GM12878 (cell line): ENCODE measurements at regions not wholly inside any gene's neighbourhood (a gene's known extent, or its start where the extent isn't known, plus 50 kb on each side); places are given as distances from the start of the nearest gene placed in this dataset.

Experiments used
- ATAC-seq: fragments of 200-7000 bp; cut with Tn5 transposase; 3 replicates; pipeline ENCODE4 v1.9.1; 2020; ENCODE audit warnings: mild to moderate bottlenecking, moderate library complexity
- BruUV-seq: library from RNA; stranded (reverse); fragments of 400-500 nt; replicated peaks from 2 replicates; lab custom pipeline; 2021; lab: Mats Ljungman, UMichigan
- CTCF ChIA-PET: fragments of 300-600 bp; sonication (Branson Sonifier 250); formaldehyde crosslinking; extraction: SDS; loops from one replicate; lab custom pipeline; 2021; ENCODE audit warnings: inconsistent platforms; lab: Yijun Ruan, JAX
- POLR2A ChIA-PET: fragments of 350-600 bp; formaldehyde crosslinking; extraction: SDS; loops from one replicate; lab custom pipeline; 2021; ENCODE audit warnings: inconsistent platforms; lab: Charles Lee
- RAD21 ChIA-PET: fragments of 300-600 bp; sonication (Branson Sonifier 250); formaldehyde crosslinking; loops from one replicate; lab custom pipeline; 2023; ENCODE audit warnings: antibody characterized with exemption; ENCODE audit not compliant: unreplicated experiment; lab: Charles Lee
- SMC1A ChIA-PET: fragments of 300-600 bp; sonication (Branson Sonifier 250); formaldehyde crosslinking; loops from one replicate; lab custom pipeline; 2023; ENCODE audit not compliant: unreplicated experiment, uncharacterized antibody; lab: Charles Lee
- DNase-seq: peaks from one replicate; pipeline ENCODE4 v3.0.0-alpha.2; 2011; ENCODE audit warnings: low read depth, low spot score
- FAIRE-seq: peaks from 3 replicates; lab custom pipeline; 2011; peaks lifted over from hg19 to GRCh38; lab: Jason Lieb, UNC
- H2AFZ ChIP-seq: 2 replicates; pipeline ENCODE4 v1.6.0; 2011; ENCODE audit warnings: low read depth, low read length, control low read depth; ENCODE audit not compliant: control insufficient read depth
- H3K27ac ChIP-seq: 2 replicates; pipeline ENCODE4 v1.5.1; 2011; ENCODE audit warnings: control low read depth; ENCODE audit not compliant: control insufficient read depth, insufficient read depth
- H3K27me3 ChIP-seq, 2 experiments: replicated peaks in 1 of 2; 2 replicates each; pipeline versions ENCODE4 v1.6.0 to v1.6.1; 2011; ENCODE audit warnings: low read length in 1 of 2; ENCODE audit not compliant: control insufficient read depth in 2 of 2, insufficient read depth in 2 of 2
- H3K36me3 ChIP-seq, 2 experiments: 2 replicates each; pipeline ENCODE4 v1.5.1; 2011; ENCODE audit warnings: low read length in 1 of 2; ENCODE audit not compliant: control insufficient read depth in 2 of 2, insufficient read depth in 2 of 2
- H3K4me1 ChIP-seq: 2 replicates; pipeline ENCODE4 v1.6.1; 2011; ENCODE audit warnings: mild to moderate bottlenecking, low read length, moderate library complexity, mixed read lengths; ENCODE audit not compliant: control insufficient read depth, insufficient read depth
- H3K4me2 ChIP-seq: 2 replicates; pipeline ENCODE4 v1.6.0; 2011; ENCODE audit warnings: control low read depth; ENCODE audit not compliant: control insufficient read depth, insufficient read depth
- H3K4me3 ChIP-seq: fragments of 200-600 bp; sonication (generic); 2 replicates; pipeline ENCODE4 v1.5.1; 2016
- H3K79me2 ChIP-seq: 2 replicates; pipeline ENCODE4 v1.6.0; 2011; ENCODE audit warnings: low read length; ENCODE audit not compliant: control insufficient read depth, insufficient read depth
- H3K9ac ChIP-seq: 2 replicates; pipeline ENCODE4 v1.8.0; 2011; ENCODE audit warnings: low read length, control low read depth, mixed read lengths; ENCODE audit not compliant: control insufficient read depth, insufficient read depth
- H3K9me3 ChIP-seq: replicated peaks from 3 replicates; pipeline ENCODE4 v1.5.1; 2011; ENCODE audit warnings: mild to moderate bottlenecking, low read length; ENCODE audit not compliant: control insufficient read depth, insufficient read depth
- H4K20me1 ChIP-seq: 2 replicates; pipeline ENCODE4 v1.6.0; 2011; ENCODE audit not compliant: control insufficient read depth, insufficient read depth
- DPF2 ChIP-seq: fragments of 450-650 bp; IDR thresholded peaks from 2 replicates; pipeline ENCODE4 v1.6.1; 2017; ENCODE audit warnings: mild to moderate bottlenecking
- EED ChIP-seq: sonication (generic); IDR thresholded peaks from 2 replicates; pipeline ENCODE4 v1.6.1; 2016; ENCODE audit warnings: antibody characterized with exemption, low read depth
- MEF2B ChIP-seq: fragments of 450-650 bp; IDR thresholded peaks from 2 replicates; pipeline ENCODE4 v1.6.1; 2018; ENCODE audit warnings: mild to moderate bottlenecking, moderate library complexity; ENCODE audit not compliant: partially characterized antibody, poor library complexity, severe bottlenecking
- PKNOX1 ChIP-seq: fragments of 450-650 bp; IDR thresholded peaks from 2 replicates; pipeline ENCODE4 v1.6.1; 2016; ENCODE audit warnings: mild to moderate bottlenecking
- SPI1 ChIP-seq: IDR thresholded peaks from 2 replicates; pipeline ENCODE4 v1.6.1; 2011; ENCODE audit warnings: low read depth, mild to moderate bottlenecking, low read length, moderate library complexity, borderline replicate concordance; ENCODE audit not compliant: insufficient read depth
- SREBF2 ChIP-seq: IDR thresholded peaks from 2 replicates; pipeline ENCODE4 v1.6.1; 2012; ENCODE audit warnings: mild to moderate bottlenecking, low read length
- SRF ChIP-seq, 2 experiments: IDR thresholded peaks; 2 replicates each; pipeline ENCODE4 v1.6.1; 2011; ENCODE audit warnings: low read depth in 2 of 2, low read length in 2 of 2, mild to moderate bottlenecking in 1 of 2, moderate library complexity in 1 of 2
- WGBS: methylation state at CpG from one replicate; pipeline ENCODE4 v1.1.6; 2016; ENCODE audit warnings: low lambda C conversion rate; ENCODE audit not compliant: insufficient replicate concordance, insufficient coverage; ENCODE audit errors: missing lambda C conversion rate; 5-methylcytosine and 5-hydroxymethylcytosine counted together
- in situ Hi-C: fragments of 300-500 bp; cut with MboI; formaldehyde crosslinking; loops from 9 replicates; pipeline ENCODE4 v1.14.3; 2018; ENCODE audit warnings: mixed read lengths
- intact Hi-C: fragments of 100-400 bp; cut with micrococcal nuclease; formaldehyde crosslinking; loops from one replicate; pipeline ENCODE4 v1.14.2; 2022; ENCODE audit not compliant: unreplicated experiment

- intact Hi-C loops = no loop called here
- ATAC-seq (no peak; the same call in 2 of the 3 replicates), FAIRE-seq (no peak), DNase-seq (no peak)
- Histone ChIP-seq H3K36me3 (no peaks in the 10 kb centered on the region), H3K9ac (no peak overlapping the region), H2AFZ (no peak overlapping the region), H3K27ac (no peak overlapping the region), H3K4me2 (no peak overlapping the region), H3K27me3 (no peaks in the 10 kb centered on the region)
- POLR2A ChIA-PET = no interaction called here
- CTCF ChIA-PET = interaction anchor here (0.8 kb wide), 1 partner anchor 462 kb away, joined by 4 read pairs; no protein-coding TSS in a partner anchor
- SMC1A ChIA-PET = interaction anchor here (1.3 to 1.5 kb wide), 2 partner anchors 13 to 50 kb away, joined by 3 to 4 read pairs; no protein-coding TSS in a partner anchor
- RAD21 ChIA-PET = interaction anchor here (0.5 kb wide), 1 partner anchor 104 kb away, joined by 3 read pairs; no protein-coding TSS in a partner anchor
- no TSS peak for BruUV-seq
- WGBS = 29% methylated on average over 6 of the region's 6 CpGs
- TF ChIP-seq DPF2 (no peak), MEF2B (no peak), PKNOX1 (no peak), EED (no peak)
- TF ChIP-seq, all 136 proteins: peak for 0
- Histone ChIP-seq H3K4me3 (no peak overlapping the region), H3K9me3 (no peaks in the 10 kb centered on the region), H3K4me1 (no peaks in the 10 kb centered on the region), H4K20me1 (no peaks in the 10 kb centered on the region), H3K79me2 (no peaks in the 10 kb centered on the region)
- in situ Hi-C loops = no loop called here
These were observed 303.5 kb downstream of the PLK2 start for GRCh38 chr5:58156361-58156760.

- no peak overlapping the region for H3K4me2 ChIP-seq
- H3K4me1 ChIP-seq = no peaks in the 10 kb centered on the region
- H3K27ac ChIP-seq = no peak overlapping the region
- no peak overlapping the region for H3K4me3 ChIP-seq
- no peak overlapping the region for H2AFZ ChIP-seq
- no peaks in the 10 kb centered on the region for H4K20me1 ChIP-seq
- H3K27me3 ChIP-seq = no peaks in the 10 kb centered on the region
- FAIRE-seq (no peak), DNase-seq (no peak), ATAC-seq (no peak)
- SMC1A ChIA-PET = no interaction called here
- POLR2A ChIA-PET = no interaction called here
- in situ Hi-C loops = no loop called here
- no peaks in the 10 kb centered on the region for H3K9me3 ChIP-seq
- CTCF ChIA-PET = no interaction called here
- RAD21 ChIA-PET = no interaction called here
- no peaks in the 10 kb centered on the region for H3K79me2 ChIP-seq
- H3K36me3 ChIP-seq = no peaks in the 10 kb centered on the region
- H3K9ac ChIP-seq = no peak overlapping the region
- no peak for TF ChIP-seq SREBF2
- peak; percentile 39; the same call in 1 of the 2 replicates for TF ChIP-seq SPI1
- no peak for TF ChIP-seq SRF (IDR thresholded peaks at IDR 0.05; ENCODE audit: low read depth in 2 of 2, low read length in 2 of 2)
- TF ChIP-seq, all 136 proteins: peak for 1
- 42% methylated on average over 6 of the region's 7 CpGs for WGBS
- no TSS peak for BruUV-seq
- intact Hi-C loops = no loop called here
These were observed 306.6 kb downstream of the PLK2 start for GRCh38 chr5:58153255-58153654.
